Body of pancreas (tissue), 4 donors: ENCODE measurements at regions not wholly inside any gene's neighbourhood (a gene's known extent, or its start where the extent isn't known, plus 50 kb on each side); places are given as distances from the start of the nearest gene placed in this dataset.

Experiments used
- POLR2A ChIP-seq, 3 donors: fragments of 450-650 bp; IDR thresholded peaks; one replicate each; pipeline ENCODE4 v1.6.1; 2016; ENCODE audit warnings: antibody characterized with exemption in 3 of 3, mild to moderate bottlenecking in 2 of 3
- TF ChIP-seq, protein P1 (sequence below), 7 experiments: fragments of 450-650 bp in 4 of 7; fragments of 200-600 bp in 3 of 7; sonication (generic) in 3 of 7; IDR thresholded peaks; one replicate each; pipeline ENCODE4 v1.5.1; 2016 to 2019; ENCODE audit warnings: antibody characterized with exemption in 7 of 7

DNA sequence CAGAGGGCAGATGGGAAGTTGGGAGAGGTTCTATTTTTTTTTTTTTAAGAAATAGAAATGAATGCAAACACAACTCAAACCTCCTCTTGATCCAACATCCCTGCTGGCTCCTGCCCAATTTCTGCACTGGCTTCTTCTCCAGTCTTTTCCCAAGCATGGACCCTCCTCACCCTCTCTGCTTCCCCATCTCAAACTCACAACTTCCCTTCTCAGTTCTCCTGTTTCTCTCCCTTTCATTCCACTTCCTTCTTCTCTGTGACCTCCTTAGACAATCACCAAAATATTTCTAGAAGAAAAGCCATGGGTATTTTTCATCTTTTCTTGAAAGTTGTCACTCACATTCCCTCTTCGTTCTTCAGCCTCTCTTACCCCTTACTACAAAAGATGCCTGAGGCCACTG is 85.2 kb upstream of the VPREB1 start:
- TF ChIP-seq, protein P1, sequence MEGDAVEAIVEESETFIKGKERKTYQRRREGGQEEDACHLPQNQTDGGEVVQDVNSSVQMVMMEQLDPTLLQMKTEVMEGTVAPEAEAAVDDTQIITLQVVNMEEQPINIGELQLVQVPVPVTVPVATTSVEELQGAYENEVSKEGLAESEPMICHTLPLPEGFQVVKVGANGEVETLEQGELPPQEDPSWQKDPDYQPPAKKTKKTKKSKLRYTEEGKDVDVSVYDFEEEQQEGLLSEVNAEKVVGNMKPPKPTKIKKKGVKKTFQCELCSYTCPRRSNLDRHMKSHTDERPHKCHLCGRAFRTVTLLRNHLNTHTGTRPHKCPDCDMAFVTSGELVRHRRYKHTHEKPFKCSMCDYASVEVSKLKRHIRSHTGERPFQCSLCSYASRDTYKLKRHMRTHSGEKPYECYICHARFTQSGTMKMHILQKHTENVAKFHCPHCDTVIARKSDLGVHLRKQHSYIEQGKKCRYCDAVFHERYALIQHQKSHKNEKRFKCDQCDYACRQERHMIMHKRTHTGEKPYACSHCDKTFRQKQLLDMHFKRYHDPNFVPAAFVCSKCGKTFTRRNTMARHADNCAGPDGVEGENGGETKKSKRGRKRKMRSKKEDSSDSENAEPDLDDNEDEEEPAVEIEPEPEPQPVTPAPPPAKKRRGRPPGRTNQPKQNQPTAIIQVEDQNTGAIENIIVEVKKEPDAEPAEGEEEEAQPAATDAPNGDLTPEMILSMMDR (IDR thresholded peaks at IDR 0.05) = no peak
- TF ChIP-seq POLR2A (IDR thresholded peaks at IDR 0.05) = no peak
